Fibroblast of the aortic adventitia (primary cell): ENCODE measurements at regions not wholly inside any gene's neighbourhood (a gene's known extent, or its start where the extent isn't known, plus 50 kb on each side); places are given as distances from the start of the nearest gene placed in this dataset.

ENCODE experiments used
- DNase-seq: peaks from one replicate; pipeline ENCODE4 v3.0.0-alpha.2; 2010; ENCODE audit warnings: low read depth
- H3K4me3 ChIP-seq: 2 replicates; pipeline ENCODE4 v1.5.1; 2011; ENCODE audit warnings: low read depth, mild to moderate bottlenecking, control low read depth, low read length, moderate library complexity
- TF ChIP-seq, protein P1 (sequence below): IDR thresholded peaks from 2 replicates; pipeline ENCODE4 v1.5.1; 2011; ENCODE audit warnings: mild to moderate bottlenecking, low read length, control low read depth, inconsistent platforms; ENCODE audit not compliant: insufficient read depth

DNA sequence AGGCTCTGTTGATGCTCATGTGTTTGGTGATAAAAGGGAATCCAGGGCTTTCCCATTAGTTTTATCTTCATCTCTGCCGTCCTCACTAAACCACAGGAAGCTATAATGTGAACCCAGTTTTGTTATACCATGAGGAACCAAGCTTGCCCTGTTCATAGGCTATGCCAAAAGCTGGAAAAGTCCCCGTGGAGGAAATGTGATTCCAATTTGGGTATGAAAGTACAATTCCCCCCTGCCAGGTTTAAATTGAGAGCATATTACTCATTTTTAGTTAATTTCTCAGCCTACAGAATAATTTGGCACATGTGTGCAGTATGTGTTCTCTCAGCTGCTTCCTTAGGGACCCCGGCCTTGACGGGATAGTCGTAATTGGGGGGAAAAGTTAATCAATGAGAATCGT, 327.4 kb downstream of the RND3 start:
- TF ChIP-seq, protein P1, sequence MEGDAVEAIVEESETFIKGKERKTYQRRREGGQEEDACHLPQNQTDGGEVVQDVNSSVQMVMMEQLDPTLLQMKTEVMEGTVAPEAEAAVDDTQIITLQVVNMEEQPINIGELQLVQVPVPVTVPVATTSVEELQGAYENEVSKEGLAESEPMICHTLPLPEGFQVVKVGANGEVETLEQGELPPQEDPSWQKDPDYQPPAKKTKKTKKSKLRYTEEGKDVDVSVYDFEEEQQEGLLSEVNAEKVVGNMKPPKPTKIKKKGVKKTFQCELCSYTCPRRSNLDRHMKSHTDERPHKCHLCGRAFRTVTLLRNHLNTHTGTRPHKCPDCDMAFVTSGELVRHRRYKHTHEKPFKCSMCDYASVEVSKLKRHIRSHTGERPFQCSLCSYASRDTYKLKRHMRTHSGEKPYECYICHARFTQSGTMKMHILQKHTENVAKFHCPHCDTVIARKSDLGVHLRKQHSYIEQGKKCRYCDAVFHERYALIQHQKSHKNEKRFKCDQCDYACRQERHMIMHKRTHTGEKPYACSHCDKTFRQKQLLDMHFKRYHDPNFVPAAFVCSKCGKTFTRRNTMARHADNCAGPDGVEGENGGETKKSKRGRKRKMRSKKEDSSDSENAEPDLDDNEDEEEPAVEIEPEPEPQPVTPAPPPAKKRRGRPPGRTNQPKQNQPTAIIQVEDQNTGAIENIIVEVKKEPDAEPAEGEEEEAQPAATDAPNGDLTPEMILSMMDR, result no peak
- DNase-seq, result no peak
- no peak overlapping the region for H3K4me3 ChIP-seq

DNA sequence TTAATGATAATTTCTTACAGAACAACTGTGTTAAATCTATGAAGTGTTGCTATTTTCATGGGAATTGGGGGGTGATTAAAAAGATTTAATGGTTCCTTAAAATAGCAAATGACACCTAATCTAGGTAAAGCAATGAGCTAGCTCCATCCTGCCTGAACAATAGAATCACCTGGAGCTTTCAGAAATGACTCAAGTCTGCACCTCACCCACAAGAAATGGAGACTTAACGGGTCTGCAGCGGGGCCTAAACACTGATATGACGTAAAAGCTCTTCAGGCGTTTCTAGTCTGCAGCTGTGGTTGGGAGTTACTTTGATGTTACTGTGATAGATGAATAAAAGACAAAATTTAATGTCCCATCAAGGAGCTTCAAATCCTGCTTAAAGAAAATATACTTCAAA, 328.2 kb downstream of the RND3 start:
- DNase-seq, result no peak
- H3K4me3 ChIP-seq, result no peak overlapping the region
- TF ChIP-seq, protein P1, result no peak

DNA sequence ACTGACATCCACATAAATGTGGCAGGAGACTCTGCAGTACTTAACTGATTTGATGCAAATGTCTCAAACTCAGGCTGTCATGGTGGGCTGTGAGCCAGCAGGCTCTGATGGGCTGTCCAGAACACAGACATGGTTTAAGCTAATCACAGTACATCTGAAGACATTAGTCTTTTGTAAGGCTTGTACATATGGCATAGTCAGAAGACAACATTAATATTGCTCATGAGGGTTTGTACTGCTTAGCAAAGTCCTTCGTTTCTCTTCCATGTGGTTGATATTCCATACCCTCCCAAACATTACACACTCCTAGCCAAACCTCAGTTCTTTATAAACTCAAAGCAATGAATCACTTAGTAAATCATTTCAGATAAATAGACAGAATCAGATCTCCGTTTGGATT, 330.6 kb downstream of the RND3 start:
- no peak overlapping the region for H3K4me3 ChIP-seq
- TF ChIP-seq, protein P1, result no peak
- no peak for DNase-seq

DNA sequence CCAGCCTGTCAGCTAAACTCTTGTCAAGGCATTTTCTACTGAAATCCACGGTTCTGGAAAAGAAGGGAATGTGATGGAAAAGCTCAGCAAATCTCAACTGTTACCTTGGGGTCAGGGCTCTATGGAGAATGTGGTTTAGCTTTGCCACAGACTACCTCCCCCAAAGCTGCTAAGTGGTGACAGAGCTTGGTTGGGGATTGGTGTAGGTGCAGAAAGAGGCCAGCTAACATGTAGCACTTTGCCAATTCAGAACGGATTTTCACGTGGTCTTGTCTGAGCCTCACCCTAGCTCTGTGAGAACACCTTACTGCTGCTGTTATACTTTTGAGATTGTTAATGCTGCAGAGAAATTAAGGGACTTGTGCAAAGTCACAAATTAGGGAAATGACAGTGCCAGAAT, 331.1 kb downstream of the RND3 start:
- TF ChIP-seq, protein P1, result no peak
- DNase-seq, result no peak
- H3K4me3 ChIP-seq, result no peak overlapping the region

DNA sequence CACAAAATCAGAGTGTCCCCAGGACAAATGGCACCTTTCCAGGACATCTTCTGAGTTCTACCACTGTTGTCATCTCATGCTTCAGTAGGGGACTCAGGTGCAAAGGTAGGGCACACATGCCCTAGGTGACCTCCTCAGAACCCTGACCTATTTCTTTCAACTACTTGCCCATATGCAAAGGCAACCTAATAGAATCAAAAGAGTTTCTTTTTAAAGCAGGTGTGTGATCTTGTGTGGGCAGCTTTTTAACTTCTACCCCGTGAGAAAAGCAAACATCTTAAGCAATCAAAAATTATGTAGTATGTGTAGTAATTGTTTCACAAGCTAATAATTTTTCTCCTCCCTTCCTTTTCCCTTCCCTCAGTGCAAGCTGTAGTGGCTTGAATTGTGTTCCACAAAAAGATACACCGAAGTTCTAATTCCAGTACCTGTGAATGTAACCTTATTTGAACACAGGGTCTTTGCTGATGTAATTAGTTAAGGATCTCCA, 333.1 kb downstream of the RND3 start:
- DNase-seq, result no peak
- H3K4me3 ChIP-seq, result no peak overlapping the region
- TF ChIP-seq, protein P1, result no peak

DNA sequence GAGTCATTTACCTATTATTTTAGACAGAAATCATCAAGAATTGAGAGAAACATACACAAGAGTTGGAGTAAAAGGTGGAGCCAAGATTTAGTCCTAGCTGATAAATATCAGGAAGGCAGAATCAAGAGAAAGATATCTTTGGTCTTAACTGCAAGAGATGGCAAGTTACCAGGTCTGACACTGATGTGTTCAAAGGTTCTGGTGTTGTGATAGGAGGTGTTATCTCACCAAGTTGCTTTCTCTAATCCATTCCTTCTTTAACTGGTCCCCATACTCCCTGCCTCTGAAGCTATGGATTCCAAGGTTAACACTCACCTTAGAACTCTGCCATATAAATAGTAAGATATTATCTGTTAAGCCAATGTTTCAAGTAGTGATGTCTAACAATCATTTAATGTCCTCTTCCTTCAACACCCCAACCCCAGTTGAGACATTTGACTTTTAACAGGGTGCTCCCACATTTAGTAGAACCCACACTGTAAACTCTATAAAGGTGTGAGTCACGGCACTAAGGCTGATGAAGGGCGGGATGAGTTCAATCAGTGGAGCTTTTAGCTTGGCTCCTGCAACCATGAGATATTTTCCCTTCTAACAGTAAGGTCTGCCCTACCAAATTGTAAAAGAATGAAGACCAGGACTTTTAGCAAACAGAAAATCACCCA, 333.7 kb downstream of the RND3 start:
- DNase-seq, result no peak
- no peak overlapping the region for H3K4me3 ChIP-seq
- TF ChIP-seq, protein P1, result no peak

DNA sequence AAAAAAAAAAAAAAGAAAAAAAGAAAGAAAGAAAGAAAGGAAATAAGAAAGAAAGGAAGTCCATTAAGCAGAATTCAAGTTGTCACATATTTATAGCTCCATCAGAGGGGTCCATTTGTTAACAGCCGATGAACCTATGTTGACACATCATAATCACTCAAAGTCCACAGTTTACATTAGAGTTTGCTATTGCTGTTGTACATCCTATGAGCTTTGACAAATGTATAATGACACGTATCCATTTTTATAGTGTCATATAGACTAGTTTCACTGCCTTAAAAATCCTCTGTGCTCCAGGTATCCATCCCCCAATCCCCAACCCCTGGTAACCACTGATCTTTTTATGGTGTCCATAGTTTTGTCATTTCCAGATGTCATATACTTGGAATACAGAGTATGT, 335.2 kb downstream of the RND3 start:
- H3K4me3 ChIP-seq, result no peak overlapping the region
- no peak for DNase-seq
- TF ChIP-seq, protein P1, result no peak
